A673 (cell line): ENCODE measurements at regions not wholly inside any gene's neighbourhood (a gene's known extent, or its start where the extent isn't known, plus 50 kb on each side); places are given as distances from the start of the nearest gene placed in this dataset.

ENCODE experiments used
- BruUV-seq: library from RNA; stranded (reverse); fragments of 400-500 nt; replicated peaks from 2 replicates; lab custom pipeline; 2021; lab: Mats Ljungman, UMichigan
- CTCF ChIA-PET: fragments of 300-600 bp; sonication (Branson Sonifier 250); formaldehyde crosslinking; loops from one replicate; lab custom pipeline; 2022; ENCODE audit warnings: antibody characterized with exemption; lab: Charles Lee
- POLR2A ChIA-PET: fragments of 300-600 bp; sonication (Branson Sonifier 250); formaldehyde crosslinking; loops from one replicate; lab custom pipeline; 2022; ENCODE audit warnings: antibody characterized with exemption; ENCODE audit not compliant: low non-redundant PET; lab: Charles Lee
- DNase-seq: peaks from one replicate; pipeline ENCODE4 v3.0.0-alpha.2; 2015; ENCODE audit warnings: low spot score
- H3K27ac ChIP-seq: fragments of 200-600 bp; sonication (generic); 2 replicates; pipeline ENCODE4 v1.5.1; 2016; ENCODE audit warnings: mixed run types, low read depth, mild to moderate bottlenecking, mixed read lengths, antibody characterized with exemption, low read length; ENCODE audit not compliant: poor library complexity, severe bottlenecking
- H3K27me3 ChIP-seq: fragments of 200-600 bp; sonication (generic); replicated peaks from 2 replicates; pipeline ENCODE4 v1.6.1; 2017; ENCODE audit warnings: mixed run types, low read depth, mild to moderate bottlenecking, mixed read lengths, antibody characterized with exemption, low read length; ENCODE audit not compliant: insufficient read depth, poor library complexity
- H3K36me3 ChIP-seq: fragments of 200-600 bp; sonication (generic); 2 replicates; pipeline ENCODE4 v1.6.1; 2016; ENCODE audit warnings: mixed run types, mild to moderate bottlenecking, mixed read lengths, antibody characterized with exemption, low read length; ENCODE audit not compliant: insufficient read depth, poor library complexity, severe bottlenecking
- H3K4me1 ChIP-seq: fragments of 200-600 bp; sonication (generic); 2 replicates; pipeline ENCODE4 v1.6.1; 2017; ENCODE audit warnings: mixed run types, mild to moderate bottlenecking, mixed read lengths, antibody characterized with exemption, low read length; ENCODE audit not compliant: insufficient read depth, poor library complexity, severe bottlenecking
- H3K4me3 ChIP-seq: fragments of 200-600 bp; sonication (generic); 2 replicates; pipeline ENCODE4 v1.5.1; 2016; ENCODE audit warnings: low read depth, mixed run types, mild to moderate bottlenecking, mixed read lengths, low read length; ENCODE audit not compliant: poor library complexity, severe bottlenecking
- H3K9me3 ChIP-seq: fragments of 200-600 bp; sonication (generic); 2 replicates; pipeline ENCODE4 v1.6.1; 2016; ENCODE audit warnings: mixed run types, low read depth, mild to moderate bottlenecking, mixed read lengths, antibody characterized with exemption, low read length; ENCODE audit not compliant: poor library complexity, severe bottlenecking
- CTCF ChIP-seq: fragments of 300-800, 200-600 bp; sonication (generic); conservative IDR thresholded peaks from 2 replicates; pipeline ENCODE4 v1.5.1; 2017; ENCODE audit warnings: low read depth, mild to moderate bottlenecking, antibody characterized with exemption, low read length, moderate library complexity, mixed read lengths
- EZH2 ChIP-seq: fragments of 200-600 bp; sonication (generic); IDR thresholded peaks from 2 replicates; pipeline ENCODE4 v1.6.1; 2017; ENCODE audit warnings: borderline replicate concordance, low read depth, mild to moderate bottlenecking, mixed read lengths, antibody characterized with exemption, low read length; ENCODE audit not compliant: poor library complexity, severe bottlenecking
- intact Hi-C: fragments of 100-400 bp; cut with micrococcal nuclease; formaldehyde crosslinking; loops from one replicate; pipeline ENCODE4 v1.10.0; 2022; ENCODE audit not compliant: unreplicated experiment

- CTCF ChIA-PET: no interaction called here
- intact Hi-C loops: no loop called here
Observed at GRCh38 chr10:129187331-129187730, 279.7 kb upstream of the MGMT start.

GRCh38 chr10:129191797-129192196 is 275.2 kb upstream of the MGMT start:
- H3K36me3 ChIP-seq: no peaks in the 10 kb centered on the region
- intact Hi-C loops: no loop called here
- no peak overlapping the region for H3K27ac ChIP-seq
- ChIA-PET CTCF (no interaction called here), POLR2A (no interaction called here)
- no peaks in the 10 kb centered on the region for H3K9me3 ChIP-seq
- TF ChIP-seq CTCF (no peak), EZH2 (no peak)
- H3K4me1 ChIP-seq: peaks cover 4% of the 10 kb centered on the region
- H3K4me3 ChIP-seq: no peak overlapping the region
- BruUV-seq: no TSS peak
- no peaks in the 10 kb centered on the region for H3K27me3 ChIP-seq
- no peak for DNase-seq

More at GRCh38 chr10:129187331-129187730, 279.7 kb upstream of the MGMT start:
- no peak for DNase-seq
- no peak overlapping the region for H3K4me3 ChIP-seq
- BruUV-seq: no TSS peak
- no peaks in the 10 kb centered on the region for H3K27me3 ChIP-seq
- no peaks in the 10 kb centered on the region for H3K36me3 ChIP-seq
- no peak for TF ChIP-seq EZH2
- no peak for TF ChIP-seq CTCF
- no peak overlapping the region for H3K27ac ChIP-seq
- H3K4me1 ChIP-seq: peaks cover 4% of the 10 kb centered on the region
- POLR2A ChIA-PET: no interaction called here
- H3K9me3 ChIP-seq: no peaks in the 10 kb centered on the region

- BruUV-seq: no TSS peak
- TF ChIP-seq CTCF: no peak
- no peak for TF ChIP-seq EZH2
- no peak for DNase-seq
- H3K36me3 ChIP-seq: no peaks in the 10 kb centered on the region
- ChIA-PET CTCF (no interaction called here), POLR2A (no interaction called here)
- intact Hi-C loops: no loop called here
- H3K9me3 ChIP-seq: no peaks in the 10 kb centered on the region
- no peaks in the 10 kb centered on the region for H3K27me3 ChIP-seq
- H3K27ac ChIP-seq: no peak overlapping the region
- H3K4me1 ChIP-seq: peaks cover 4% of the 10 kb centered on the region
- no peak overlapping the region for H3K4me3 ChIP-seq
Observed at GRCh38 chr10:129192344-129193128, 274.5 kb upstream of the MGMT start.
